Esophagus squamous epithelium (tissue), 5 donors: ENCODE measurements at regions not wholly inside any gene's neighbourhood (a gene's known extent, or its start where the extent isn't known, plus 50 kb on each side); places are given as distances from the start of the nearest gene placed in this dataset.

Experiments used
- DNase-seq: peaks from one replicate; lab custom pipeline; 2025; lab: John Stamatoyannopoulos, UW
- H3K27ac ChIP-seq, 4 donors: fragments of 200-600 bp; sonication (generic); one replicate each; pipeline ENCODE4 v1.5.1; 2016 to 2019; ENCODE audit warnings: mild to moderate bottlenecking in 1 of 4
- H3K27me3 ChIP-seq, 4 donors: fragments of 200-600 bp; sonication (generic); 1 replicate in 3 of 4; 2 replicates in 1 of 4; pipeline versions ENCODE4 v1.5.1 to v1.6.0; 2017 to 2021; ENCODE audit warnings: antibody characterized with exemption in 1 of 4
- H3K36me3 ChIP-seq, 3 donors: fragments of 200-600 bp; sonication (generic); one replicate each; pipeline ENCODE4 v1.5.1; 2016 to 2019
- H3K4me1 ChIP-seq, 3 donors: fragments of 200-600 bp; sonication (generic); one replicate each; pipeline ENCODE4 v1.5.1; 2017 to 2019
- H3K4me3 ChIP-seq, 4 donors: fragments of 200-600 bp; sonication (generic); 1 replicate in 3 of 4; 2 replicates in 1 of 4; pipeline ENCODE4 v1.5.1; 2016 to 2019; ENCODE audit warnings: mild to moderate bottlenecking in 2 of 4, moderate library complexity in 1 of 4
- H3K9me3 ChIP-seq, 3 donors: fragments of 200-600 bp; sonication (generic); one replicate each; pipeline ENCODE4 v1.5.1; 2016 to 2019
- POLR2A ChIP-seq, 4 donors: fragments of 450-650 bp; IDR thresholded peaks; one replicate each; pipeline ENCODE4 v1.6.1; 2017; ENCODE audit warnings: antibody characterized with exemption in 4 of 4, mild to moderate bottlenecking in 4 of 4, moderate library complexity in 3 of 4
- WGBS, 2 donors: methylation state at CpG; one replicate each; pipeline ENCODE4 v1.1.5; 2018; 5-methylcytosine and 5-hydroxymethylcytosine counted together
- intact Hi-C: fragments of 100-400 bp; cut with DNase I; formaldehyde crosslinking; loops from one replicate; pipeline ENCODE4 v1.15.0; 2022
- TF ChIP-seq, protein P1 (sequence below), 6 experiments: fragments of 450-650 bp in 4 of 6; fragments of 200-600 bp in 2 of 6; sonication (generic) in 2 of 6; IDR thresholded peaks; one replicate each; pipeline ENCODE4 v1.5.1; 2016 to 2019; ENCODE audit warnings: antibody characterized with exemption in 6 of 6, mild to moderate bottlenecking in 4 of 6, moderate library complexity in 4 of 6
- donor health status: DM: yes; HTN: yes; CAD: no.

DNA sequence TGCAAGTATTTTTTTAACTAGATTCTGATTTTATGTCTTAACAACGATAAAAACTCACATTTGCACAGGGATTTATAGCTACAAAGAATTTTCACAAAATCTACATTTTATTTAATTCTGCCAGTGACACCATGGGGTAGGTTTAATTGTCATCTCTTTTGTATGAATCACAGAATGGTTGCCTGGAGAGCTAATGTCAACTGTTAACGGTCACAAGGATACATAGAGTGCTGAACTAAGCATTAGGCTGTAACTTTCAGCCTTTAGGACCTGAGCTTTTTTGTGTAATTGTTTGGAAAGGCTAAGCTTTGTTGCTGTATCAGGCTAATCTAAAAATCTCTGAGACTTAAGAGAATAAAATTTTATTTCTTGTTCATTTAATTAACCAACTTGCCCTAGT is 465.3 kb upstream of the TBX3 start:
- peaks cover 0 to 5% (median 2%) of the 10 kb centered on the region in 3 donors for H3K4me1 ChIP-seq
- intact Hi-C loops, result no loop called here
- H3K36me3 ChIP-seq, result no peaks in the 10 kb centered on the region
- 70 to 81% methylated on average over 2 of the region's 2 CpGs for WGBS, 2 donors
- DNase-seq, result no peak
- TF ChIP-seq POLR2A (IDR thresholded peaks at IDR 0.05), result no peak
- TF ChIP-seq, protein P1, sequence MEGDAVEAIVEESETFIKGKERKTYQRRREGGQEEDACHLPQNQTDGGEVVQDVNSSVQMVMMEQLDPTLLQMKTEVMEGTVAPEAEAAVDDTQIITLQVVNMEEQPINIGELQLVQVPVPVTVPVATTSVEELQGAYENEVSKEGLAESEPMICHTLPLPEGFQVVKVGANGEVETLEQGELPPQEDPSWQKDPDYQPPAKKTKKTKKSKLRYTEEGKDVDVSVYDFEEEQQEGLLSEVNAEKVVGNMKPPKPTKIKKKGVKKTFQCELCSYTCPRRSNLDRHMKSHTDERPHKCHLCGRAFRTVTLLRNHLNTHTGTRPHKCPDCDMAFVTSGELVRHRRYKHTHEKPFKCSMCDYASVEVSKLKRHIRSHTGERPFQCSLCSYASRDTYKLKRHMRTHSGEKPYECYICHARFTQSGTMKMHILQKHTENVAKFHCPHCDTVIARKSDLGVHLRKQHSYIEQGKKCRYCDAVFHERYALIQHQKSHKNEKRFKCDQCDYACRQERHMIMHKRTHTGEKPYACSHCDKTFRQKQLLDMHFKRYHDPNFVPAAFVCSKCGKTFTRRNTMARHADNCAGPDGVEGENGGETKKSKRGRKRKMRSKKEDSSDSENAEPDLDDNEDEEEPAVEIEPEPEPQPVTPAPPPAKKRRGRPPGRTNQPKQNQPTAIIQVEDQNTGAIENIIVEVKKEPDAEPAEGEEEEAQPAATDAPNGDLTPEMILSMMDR (IDR thresholded peaks at IDR 0.05), result no peak
- H3K27ac ChIP-seq, result no peak overlapping the region
- H3K9me3 ChIP-seq, result no peaks in the 10 kb centered on the region
- no peak overlapping the region for H3K4me3 ChIP-seq
- H3K27me3 ChIP-seq, result no peaks in the 10 kb centered on the region

DNA sequence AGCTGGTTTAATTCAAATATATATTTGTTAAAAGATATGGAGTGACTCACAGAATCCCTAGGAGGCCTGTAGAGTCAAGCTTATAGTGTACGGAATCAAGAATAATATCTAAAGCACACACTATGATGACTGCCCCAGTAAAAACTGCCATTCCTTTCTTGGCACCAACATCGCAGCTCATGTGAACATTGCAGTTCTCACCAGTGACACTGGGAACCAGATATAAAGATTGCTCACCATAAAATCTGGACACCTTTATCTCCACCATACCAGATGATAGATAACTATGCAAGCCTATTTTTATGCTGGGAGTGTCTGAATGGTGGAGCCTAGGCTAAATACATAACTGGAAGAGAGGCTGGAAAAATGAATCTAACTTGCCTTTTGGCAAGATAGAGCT is 463.9 kb upstream of the TBX3 start:
- H3K36me3 ChIP-seq, result no peaks in the 10 kb centered on the region
- TF ChIP-seq POLR2A (IDR thresholded peaks at IDR 0.05), result no peak
- TF ChIP-seq, protein P1 (IDR thresholded peaks at IDR 0.05), result no peak
- H3K9me3 ChIP-seq, result no peaks in the 10 kb centered on the region
- no peak overlapping the region for H3K4me3 ChIP-seq
- H3K27ac ChIP-seq, result no peak overlapping the region
- H3K4me1 ChIP-seq, result peaks cover 0 to 5% (median 2%) of the 10 kb centered on the region in 3 donors
- WGBS, 2 donors, result 63 to 72% methylated on average over 2 of the region's 2 CpGs
- no peak for DNase-seq
- H3K27me3 ChIP-seq, result no peaks in the 10 kb centered on the region
- intact Hi-C loops, result no loop called here

DNA sequence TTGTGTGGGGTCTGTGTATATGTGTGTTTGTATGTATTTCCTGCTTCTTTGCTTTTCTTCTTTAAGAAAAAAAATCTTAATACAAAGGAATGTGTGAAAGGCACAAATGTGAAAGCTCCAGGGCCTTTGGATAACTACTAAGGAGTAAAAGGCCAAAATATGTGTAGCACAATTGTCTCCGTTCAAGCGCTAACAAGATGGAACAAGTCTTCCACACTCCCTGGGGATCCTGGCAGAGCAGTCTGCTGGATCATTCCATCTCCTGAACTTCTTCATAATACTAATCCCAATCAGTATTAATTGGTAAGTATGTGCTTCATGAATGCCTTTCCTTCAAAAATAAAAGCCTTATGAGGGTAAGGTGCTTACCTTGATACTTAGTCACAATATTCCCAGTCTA is 462.5 kb upstream of the TBX3 start:
- no peak for DNase-seq
- 20 to 65% methylated on average over 2 of the region's 2 CpGs for WGBS, 2 donors

DNA sequence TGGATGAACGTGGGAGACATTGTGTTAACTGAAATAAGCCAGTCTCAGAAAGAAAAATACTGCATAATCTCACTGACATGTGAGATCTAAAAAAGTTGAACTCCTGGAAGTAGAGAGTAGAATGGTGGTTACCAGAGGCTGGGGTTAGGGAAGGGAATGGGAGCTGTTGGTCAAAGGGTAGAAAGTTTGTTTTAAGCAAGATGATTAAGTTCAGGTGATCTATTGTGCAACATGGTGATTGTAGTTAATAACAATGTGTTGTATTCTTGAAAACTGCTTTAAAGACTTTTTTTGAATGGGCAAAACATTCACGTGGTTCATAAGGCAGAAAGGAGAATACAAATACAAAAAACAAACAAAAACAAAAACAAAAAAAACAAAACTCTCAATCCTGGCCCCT is 460.4 kb upstream of the TBX3 start:
- no peaks in the 10 kb centered on the region for H3K9me3 ChIP-seq
- TF ChIP-seq POLR2A (IDR thresholded peaks at IDR 0.05), result no peak
- TF ChIP-seq, protein P1 (IDR thresholded peaks at IDR 0.05), result no peak
- WGBS, 2 donors, result 52 to 66% methylated on average over 2 of the region's 2 CpGs
- intact Hi-C loops, result no loop called here
- peaks cover 0 to 5% (median 2%) of the 10 kb centered on the region in 3 donors for H3K4me1 ChIP-seq
- no peak overlapping the region for H3K4me3 ChIP-seq
- H3K27me3 ChIP-seq, result no peaks in the 10 kb centered on the region
- H3K27ac ChIP-seq, result no peak overlapping the region
- DNase-seq, result no peak
- H3K36me3 ChIP-seq, result no peaks in the 10 kb centered on the region

More for the DNA sequence above, 462.5 kb upstream of the TBX3 start:
- H3K27me3 ChIP-seq, result no peaks in the 10 kb centered on the region
- no peak overlapping the region for H3K27ac ChIP-seq
- no peaks in the 10 kb centered on the region for H3K9me3 ChIP-seq
- no peak overlapping the region for H3K4me3 ChIP-seq
- peaks cover 0 to 5% (median 2%) of the 10 kb centered on the region in 3 donors for H3K4me1 ChIP-seq
- no peaks in the 10 kb centered on the region for H3K36me3 ChIP-seq
- intact Hi-C loops, result no loop called here
- no peak for TF ChIP-seq POLR2A (IDR thresholded peaks at IDR 0.05)
- TF ChIP-seq, protein P1 (IDR thresholded peaks at IDR 0.05), result no peak

DNA sequence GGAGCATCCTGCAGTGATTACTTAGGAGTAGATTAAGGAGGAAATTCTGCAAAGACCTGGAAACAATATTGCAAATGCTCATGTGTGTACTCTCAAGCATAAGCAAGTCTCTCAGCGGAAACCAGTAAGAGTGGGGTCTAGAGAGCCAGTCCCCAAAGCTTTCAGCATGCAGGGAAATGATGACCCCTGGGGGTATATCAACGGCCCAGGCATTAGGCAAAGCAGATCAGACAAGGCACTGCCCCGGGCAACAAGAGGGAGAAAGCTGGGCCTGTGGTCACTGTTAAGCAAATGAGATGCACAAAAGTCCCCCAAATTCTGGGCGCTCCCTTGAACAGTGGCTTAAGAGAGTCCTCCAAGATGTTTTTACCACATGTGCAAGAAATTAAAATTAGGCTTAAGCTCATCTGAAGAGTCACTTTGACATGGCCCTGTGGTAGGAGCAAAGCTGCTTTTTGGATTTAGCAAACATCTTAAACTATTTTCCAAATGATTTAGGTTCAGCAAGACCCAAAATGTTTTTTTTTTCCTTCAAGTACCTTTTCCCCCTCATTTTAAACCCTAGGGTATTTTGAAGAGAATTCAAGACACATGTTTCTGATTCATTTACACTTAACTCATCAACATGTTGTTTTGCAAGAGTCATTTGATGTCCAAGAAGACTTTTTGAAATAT is 457.1 kb upstream of the TBX3 start:
- no peaks in the 10 kb centered on the region for H3K27me3 ChIP-seq
- H3K9me3 ChIP-seq, result no peaks in the 10 kb centered on the region
- H3K36me3 ChIP-seq, result no peaks in the 10 kb centered on the region
- DNase-seq, result no peak
- H3K27ac ChIP-seq, result no peak overlapping the region
- no peak overlapping the region for H3K4me3 ChIP-seq
- intact Hi-C loops, result no loop called here
- 56 to 89% methylated on average over 4 of the region's 4 CpGs for whole genome bisulfite sequencing, 2 donors
- TF ChIP-seq POLR2A (IDR thresholded peaks at IDR 0.05), result no peak
- TF ChIP-seq, protein P1 (IDR thresholded peaks at IDR 0.05), result no peak
- H3K4me1 ChIP-seq, result peaks cover 0 to 5% (median 0%) of the 10 kb centered on the region in 3 donors
